ENCODE measurements at regions not wholly inside any gene's neighbourhood (a gene's known extent, or its start where the extent isn't known, plus 50 kb on each side); places are given as distances from the start of the nearest gene placed in this dataset.

DNA sequence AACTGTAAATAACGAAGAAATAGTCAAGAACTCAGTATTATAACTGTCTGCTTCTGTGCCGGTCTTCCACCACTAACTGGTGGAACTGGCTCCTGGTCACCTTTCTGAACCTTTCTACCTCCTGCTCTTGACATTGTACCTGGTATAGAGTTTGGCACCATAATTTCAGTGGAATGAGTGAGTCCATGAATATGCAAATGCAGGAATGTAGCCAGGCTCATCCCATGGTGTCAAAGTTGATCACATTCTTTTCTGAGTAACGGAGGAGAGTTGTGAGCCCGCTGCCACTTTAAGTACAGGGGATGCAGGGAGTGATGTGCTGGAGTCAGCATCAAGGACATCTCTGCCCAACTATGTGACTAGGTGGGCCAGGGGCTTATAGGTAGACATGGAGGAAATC, 207.9 kb upstream of the HS3ST1 start:
- no peak for TF ChIP-seq CTCF (conservative IDR thresholded peaks at IDR 0.05; ENCODE audit: low read depth, low read length)
- TF ChIP-seq EZH2 (IDR thresholded peaks at IDR 0.05; ENCODE audit: low read length, unreplicated experiment) = no peak
- no peak for TF ChIP-seq EZH2phosphoT487 (IDR thresholded peaks at IDR 0.05; ENCODE audit: borderline replicate concordance, low read length)

All from PC-3 (cell line).